LNCAP (cell line): ENCODE measurements at regions not wholly inside any gene's neighbourhood (a gene's known extent, or its start where the extent isn't known, plus 50 kb on each side); places are given as distances from the start of the nearest gene placed in this dataset.

Experiments used
- TF ChIP-seq, protein P1 (sequence below): fragments of 450-650 bp; IDR thresholded peaks from 2 replicates; pipeline ENCODE4 v1.5.1; 2017; ENCODE audit warnings: mild to moderate bottlenecking

DNA sequence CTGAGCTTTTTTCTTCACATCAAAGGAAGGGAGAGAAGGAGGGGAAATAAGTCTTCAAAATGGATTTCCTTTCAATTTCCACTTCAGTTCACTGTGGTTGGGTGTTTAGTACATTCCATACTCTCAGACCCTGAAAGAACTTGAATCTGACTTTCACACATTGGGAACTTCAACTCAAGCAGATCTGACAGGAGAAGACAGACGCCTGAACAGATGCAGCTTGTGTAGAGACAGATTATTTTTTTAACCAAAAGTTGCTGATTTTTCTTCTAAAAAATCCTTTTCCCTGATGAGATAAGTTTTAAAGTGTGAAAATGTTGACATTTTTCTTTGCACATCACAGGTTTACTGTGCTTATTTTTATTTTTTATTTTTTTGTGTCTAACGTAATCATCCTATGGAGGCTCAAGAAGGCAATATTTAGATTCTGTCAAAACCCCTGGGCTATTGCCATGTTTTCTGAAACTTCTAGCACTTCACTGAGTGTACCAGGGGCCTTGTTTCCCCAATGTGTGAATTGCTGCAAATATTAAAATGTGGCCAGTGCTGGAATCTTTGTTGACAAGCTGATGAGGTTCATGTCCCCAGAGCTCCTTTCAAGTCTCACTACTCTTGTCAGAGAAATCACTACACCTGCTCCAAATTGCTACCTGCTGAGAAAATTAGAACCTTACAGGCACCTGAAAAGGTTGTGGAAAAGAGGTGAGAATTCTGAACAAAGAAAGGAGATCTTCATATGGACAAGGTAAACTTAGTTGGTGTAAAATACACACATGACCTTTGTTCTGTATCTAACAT is 214.8 kb upstream of the BTBD3 start:
- TF ChIP-seq, protein P1, sequence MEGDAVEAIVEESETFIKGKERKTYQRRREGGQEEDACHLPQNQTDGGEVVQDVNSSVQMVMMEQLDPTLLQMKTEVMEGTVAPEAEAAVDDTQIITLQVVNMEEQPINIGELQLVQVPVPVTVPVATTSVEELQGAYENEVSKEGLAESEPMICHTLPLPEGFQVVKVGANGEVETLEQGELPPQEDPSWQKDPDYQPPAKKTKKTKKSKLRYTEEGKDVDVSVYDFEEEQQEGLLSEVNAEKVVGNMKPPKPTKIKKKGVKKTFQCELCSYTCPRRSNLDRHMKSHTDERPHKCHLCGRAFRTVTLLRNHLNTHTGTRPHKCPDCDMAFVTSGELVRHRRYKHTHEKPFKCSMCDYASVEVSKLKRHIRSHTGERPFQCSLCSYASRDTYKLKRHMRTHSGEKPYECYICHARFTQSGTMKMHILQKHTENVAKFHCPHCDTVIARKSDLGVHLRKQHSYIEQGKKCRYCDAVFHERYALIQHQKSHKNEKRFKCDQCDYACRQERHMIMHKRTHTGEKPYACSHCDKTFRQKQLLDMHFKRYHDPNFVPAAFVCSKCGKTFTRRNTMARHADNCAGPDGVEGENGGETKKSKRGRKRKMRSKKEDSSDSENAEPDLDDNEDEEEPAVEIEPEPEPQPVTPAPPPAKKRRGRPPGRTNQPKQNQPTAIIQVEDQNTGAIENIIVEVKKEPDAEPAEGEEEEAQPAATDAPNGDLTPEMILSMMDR: no peak

DNA sequence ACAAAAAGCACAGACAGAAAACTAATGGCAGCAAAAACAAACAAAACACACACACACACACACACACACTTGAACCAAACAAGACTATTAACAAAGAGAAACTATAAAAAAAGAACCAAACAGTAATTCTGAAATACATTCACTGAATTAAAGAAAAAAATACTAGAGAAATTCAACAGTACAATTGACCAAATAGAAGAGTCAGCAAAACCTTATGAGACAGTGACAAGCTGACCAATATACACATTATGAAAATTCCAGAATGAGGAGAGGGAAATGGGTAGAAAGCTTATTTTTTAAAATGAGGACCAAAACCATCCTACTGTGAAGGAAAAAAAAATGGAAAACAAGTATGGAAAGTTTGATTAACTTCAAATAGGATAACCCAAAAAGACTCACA is 212.2 kb upstream of the BTBD3 start:
- TF ChIP-seq, protein P1: no peak

- TF ChIP-seq, protein P1: no peak
These were observed 206.5 kb upstream of the BTBD3 start for GRCh38 chr20:11711214-11711613.

- TF ChIP-seq, protein P1: no peak
These were observed 205.0 kb upstream of the BTBD3 start for GRCh38 chr20:11712639-11713160.

- TF ChIP-seq, protein P1: no peak
These were observed 202.8 kb upstream of the BTBD3 start for GRCh38 chr20:11714886-11715285.

GRCh38 chr20:11716239-11716944 is 201.3 kb upstream of the BTBD3 start:
- TF ChIP-seq, protein P1: no peak

DNA sequence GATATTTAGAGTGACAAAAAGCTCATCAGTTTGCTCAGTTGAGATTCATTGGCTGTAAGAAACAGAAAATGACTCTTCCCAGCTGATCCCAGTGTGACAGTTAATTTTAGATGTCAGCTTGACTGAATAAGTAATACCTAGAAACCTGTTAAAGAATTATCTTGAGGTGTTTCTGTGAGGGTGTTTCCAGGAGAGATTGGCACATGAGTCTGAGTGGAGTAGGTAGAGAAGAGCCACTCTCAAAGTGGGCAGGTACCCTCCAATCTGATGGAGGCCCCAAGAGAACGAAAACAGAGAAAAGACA is 200.8 kb upstream of the BTBD3 start:
- TF ChIP-seq, protein P1: no peak
